ENCODE measurements at regions not wholly inside any gene's neighbourhood (a gene's known extent, or its start where the extent isn't known, plus 50 kb on each side); places are given as distances from the start of the nearest gene placed in this dataset.

DNA sequence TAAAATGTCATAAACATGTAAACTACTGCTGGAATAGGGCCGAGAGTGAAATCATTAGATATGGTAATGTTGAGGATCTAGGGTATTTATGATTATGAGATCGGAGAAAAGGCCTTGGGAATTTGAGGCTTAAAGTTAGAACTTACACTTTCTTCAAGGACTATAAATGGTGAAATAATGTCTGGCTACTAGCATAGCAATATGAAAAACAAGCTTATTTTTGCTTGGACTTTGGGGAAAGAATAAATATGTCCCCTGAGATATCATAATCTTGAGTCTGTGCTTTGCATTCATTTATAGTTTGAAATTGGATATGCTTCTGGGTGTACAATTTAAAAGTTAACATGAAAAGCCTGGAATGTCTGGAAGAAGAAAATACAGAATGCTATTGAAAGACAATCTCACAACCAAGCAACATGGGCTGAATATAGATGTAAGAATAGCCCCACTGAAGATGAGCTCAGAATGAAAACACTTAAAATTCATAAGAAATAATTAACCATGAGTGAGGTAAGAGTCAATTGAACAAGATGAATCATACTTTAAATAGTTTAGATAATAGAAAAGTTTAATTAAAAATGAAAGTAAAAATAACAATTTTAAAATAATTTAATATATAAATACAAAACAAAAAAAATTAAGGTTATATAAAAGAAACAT is 1555.4 kb upstream of the MIR17HG start:
- TF ChIP-seq, protein P1, sequence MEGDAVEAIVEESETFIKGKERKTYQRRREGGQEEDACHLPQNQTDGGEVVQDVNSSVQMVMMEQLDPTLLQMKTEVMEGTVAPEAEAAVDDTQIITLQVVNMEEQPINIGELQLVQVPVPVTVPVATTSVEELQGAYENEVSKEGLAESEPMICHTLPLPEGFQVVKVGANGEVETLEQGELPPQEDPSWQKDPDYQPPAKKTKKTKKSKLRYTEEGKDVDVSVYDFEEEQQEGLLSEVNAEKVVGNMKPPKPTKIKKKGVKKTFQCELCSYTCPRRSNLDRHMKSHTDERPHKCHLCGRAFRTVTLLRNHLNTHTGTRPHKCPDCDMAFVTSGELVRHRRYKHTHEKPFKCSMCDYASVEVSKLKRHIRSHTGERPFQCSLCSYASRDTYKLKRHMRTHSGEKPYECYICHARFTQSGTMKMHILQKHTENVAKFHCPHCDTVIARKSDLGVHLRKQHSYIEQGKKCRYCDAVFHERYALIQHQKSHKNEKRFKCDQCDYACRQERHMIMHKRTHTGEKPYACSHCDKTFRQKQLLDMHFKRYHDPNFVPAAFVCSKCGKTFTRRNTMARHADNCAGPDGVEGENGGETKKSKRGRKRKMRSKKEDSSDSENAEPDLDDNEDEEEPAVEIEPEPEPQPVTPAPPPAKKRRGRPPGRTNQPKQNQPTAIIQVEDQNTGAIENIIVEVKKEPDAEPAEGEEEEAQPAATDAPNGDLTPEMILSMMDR (IDR thresholded peaks at IDR 0.05): no peak
- TF ChIP-seq POLR2A (IDR thresholded peaks at IDR 0.05): no peak
